HG02970 (cell line): ENCODE measurements at regions not wholly inside any gene's neighbourhood (a gene's known extent, or its start where the extent isn't known, plus 50 kb on each side); places are given as distances from the start of the nearest gene placed in this dataset.

Experiments
- ATAC-seq: cut with Tn5 transposase; IDR thresholded peaks from one replicate; pipeline ENCODE4 v1.9.1; 2021; ENCODE audit warnings: mild to moderate bottlenecking, moderate library complexity, moderate number of reproducible peaks; ENCODE audit not compliant: unreplicated experiment, low FRiP score

- no peak for ATAC-seq
Observed at GRCh38 chr12:68446901-68447796, 115.0 kb upstream of the MDM1 start.

GRCh38 chr12:68447797-68448260 is 115.7 kb upstream of the MDM1 start:
- ATAC-seq: no peak

DNA sequence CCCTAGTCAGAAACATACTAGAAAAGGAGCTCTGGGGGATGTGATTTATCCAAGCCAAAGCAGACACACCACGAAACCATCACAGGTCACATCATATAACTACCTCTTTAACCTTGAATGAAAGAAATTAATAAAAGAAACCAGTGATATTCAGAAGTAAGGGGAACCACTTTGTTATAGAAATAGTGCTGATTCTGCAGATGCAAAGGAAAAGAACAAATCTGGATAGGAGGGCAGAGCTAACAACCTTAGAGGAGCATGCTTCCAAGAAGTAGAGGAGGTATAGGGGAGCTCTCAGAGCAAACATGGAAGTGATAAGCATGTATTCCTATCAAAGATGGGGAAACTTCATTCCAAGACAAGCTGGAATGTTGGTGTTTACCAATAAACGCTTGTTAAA is 117.0 kb upstream of the MDM1 start:
- no peak for ATAC-seq

DNA sequence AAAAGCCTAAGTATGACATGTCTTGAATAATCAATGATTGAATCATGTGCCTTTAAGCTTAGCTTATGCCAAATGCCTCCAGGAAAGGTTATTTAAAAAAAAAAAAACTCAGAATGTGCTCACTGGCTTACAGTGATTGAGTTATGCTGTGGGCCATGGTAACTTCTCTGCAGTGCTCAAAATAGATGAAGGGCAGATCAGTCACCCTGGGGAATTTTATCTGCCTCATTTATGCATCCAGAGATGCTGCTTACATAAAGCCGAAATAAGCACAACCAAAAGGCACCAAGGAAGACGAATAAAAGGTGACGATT is 118.7 kb upstream of the MDM1 start:
- ATAC-seq: no peak

- peak; percentile 63 for ATAC-seq
Observed at GRCh38 chr12:68451261-68452077, 119.3 kb upstream of the MDM1 start.

- no peak for ATAC-seq
Observed at GRCh38 chr12:68452078-68452715, 120.0 kb upstream of the MDM1 start.

- no peak for ATAC-seq
Observed at GRCh38 chr12:68453278-68453677, 121.1 kb upstream of the MDM1 start.

- ATAC-seq: no peak
Observed at GRCh38 chr12:68453876-68454275, 121.7 kb upstream of the MDM1 start.

DNA sequence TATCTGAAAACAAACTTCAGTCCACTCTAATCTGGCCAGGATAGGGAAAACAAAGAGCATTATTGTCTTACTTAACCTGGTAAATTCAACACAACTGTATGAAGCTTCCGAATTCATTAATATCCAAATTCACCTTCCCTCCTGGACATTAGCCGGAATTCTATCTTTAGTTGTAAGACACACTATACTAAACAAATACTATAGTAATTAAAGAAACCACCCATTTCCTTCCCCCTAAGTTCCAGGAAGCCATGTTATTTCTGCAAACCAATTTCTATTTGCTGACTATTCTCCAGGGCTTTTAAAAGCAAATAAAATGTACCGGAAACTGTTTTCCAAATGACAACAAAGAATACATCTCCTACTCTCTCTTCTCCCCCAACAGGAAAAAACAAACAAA is 122.7 kb upstream of the MDM1 start:
- ATAC-seq: no peak

DNA sequence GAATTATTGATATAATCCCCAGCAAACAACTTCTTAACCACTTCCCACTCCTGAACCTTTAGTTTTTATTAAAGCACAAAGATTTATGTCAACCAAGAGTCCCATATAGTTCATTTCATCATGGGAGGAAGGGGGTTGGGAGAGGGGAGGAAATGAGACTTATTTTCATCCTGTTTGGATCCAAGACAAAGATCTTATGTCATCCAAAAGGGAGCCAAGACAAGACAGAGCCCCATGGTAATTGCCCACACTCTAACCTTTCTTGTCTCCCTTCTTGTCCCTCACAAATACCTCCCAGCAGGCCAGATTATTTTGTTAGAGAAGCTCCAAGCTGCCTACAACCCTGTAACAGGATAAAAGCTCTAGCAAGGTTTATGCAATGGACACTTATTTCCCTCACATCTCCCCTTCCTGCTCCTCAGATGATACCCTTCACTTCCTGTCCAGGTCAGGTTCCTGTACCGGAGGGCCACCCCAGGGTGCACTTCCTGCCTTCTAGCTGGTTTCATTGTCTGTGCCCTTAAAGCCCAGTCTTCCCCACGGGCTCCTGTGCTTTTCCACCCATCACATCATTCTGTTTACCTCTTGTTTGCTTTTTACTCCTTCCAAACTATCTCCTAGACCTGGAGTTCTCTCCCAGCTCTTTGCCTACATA is 123.7 kb upstream of the MDM1 start:
- ATAC-seq: no peak

DNA sequence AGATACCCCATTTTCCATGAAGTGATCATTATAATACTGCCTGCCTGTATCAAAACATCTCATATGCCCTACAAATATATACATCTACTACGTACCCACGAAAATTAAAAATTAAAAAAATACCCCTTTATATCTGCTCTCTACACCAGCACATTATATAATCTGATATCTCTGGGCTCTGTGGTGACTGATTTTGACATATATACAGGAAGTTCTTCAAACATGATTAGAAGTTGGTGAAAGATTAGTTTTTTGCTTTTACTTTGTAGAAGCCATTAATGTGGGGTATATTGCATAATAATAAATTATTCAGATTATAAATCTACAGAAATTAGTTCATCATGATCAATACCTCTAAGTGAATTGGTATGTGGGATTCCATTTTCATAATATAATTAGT is 126.7 kb upstream of the MDM1 start:
- no peak for ATAC-seq

GRCh38 chr12:68460236-68460635 is 128.1 kb upstream of the MDM1 start:
- ATAC-seq: no peak

DNA sequence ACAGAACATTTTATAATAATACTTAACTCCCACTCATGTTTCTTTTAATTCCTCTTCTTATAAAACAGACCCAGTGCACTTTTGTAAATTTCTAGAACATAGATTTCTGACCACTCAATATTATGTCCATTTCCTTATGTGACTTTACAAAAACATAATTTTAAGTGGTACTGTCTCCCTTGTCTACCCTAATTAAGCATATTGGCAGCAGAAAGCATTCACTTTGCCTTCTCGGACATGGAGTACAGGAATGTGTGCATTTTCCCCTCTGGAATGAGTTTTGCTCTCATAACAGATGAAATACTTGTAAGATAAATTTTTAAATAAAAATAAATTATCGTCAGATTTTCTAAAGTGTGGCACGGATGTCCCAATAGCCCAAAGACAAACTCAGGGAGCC is 129.5 kb upstream of the MDM1 start:
- ATAC-seq: no peak

DNA sequence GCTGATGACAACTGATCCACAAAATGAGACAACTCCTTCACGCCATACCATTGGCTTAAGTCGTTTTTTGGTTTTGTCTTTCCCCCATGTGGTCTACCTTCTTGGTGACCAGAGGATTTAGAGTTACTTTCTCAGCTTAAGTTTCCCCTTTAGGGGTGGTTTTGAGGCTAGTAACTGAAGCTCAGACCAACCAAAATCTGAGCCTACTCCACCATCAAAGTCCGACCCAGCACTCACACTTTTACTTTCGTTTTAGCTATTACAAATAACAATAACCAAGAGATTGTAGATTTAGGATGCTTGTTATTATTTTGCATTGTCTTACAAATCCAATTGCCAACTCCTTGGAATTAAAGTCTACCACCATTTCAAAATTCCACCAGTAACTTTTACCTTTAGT is 130.6 kb upstream of the MDM1 start:
- no peak for ATAC-seq

GRCh38 chr12:68465227-68465626 is 133.1 kb upstream of the MDM1 start:
- no peak for ATAC-seq

- no peak for ATAC-seq
Observed at GRCh38 chr12:68467514-68467913, 135.4 kb upstream of the MDM1 start.

- ATAC-seq: no peak
Observed at GRCh38 chr12:68468036-68468435, 135.9 kb upstream of the MDM1 start.

DNA sequence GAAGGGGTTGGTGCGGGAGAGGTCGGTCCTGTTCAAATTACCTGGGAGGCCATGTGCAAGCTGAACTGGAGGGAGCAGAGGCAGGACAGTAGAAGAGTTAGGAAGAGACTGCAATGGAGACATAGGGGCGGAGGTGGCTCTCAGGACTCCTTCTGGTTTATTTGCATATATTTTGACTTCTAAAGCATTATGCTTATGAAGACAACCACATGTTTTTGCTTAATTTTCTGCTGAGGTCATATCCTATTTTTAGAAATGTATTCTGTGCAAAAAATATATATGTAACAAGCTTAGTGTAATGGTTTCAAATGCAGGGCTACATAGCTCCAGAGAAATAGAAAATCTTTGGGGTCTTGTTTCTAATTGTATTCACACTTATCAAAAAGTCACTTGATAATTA is 137.0 kb upstream of the MDM1 start:
- no peak for ATAC-seq

DNA sequence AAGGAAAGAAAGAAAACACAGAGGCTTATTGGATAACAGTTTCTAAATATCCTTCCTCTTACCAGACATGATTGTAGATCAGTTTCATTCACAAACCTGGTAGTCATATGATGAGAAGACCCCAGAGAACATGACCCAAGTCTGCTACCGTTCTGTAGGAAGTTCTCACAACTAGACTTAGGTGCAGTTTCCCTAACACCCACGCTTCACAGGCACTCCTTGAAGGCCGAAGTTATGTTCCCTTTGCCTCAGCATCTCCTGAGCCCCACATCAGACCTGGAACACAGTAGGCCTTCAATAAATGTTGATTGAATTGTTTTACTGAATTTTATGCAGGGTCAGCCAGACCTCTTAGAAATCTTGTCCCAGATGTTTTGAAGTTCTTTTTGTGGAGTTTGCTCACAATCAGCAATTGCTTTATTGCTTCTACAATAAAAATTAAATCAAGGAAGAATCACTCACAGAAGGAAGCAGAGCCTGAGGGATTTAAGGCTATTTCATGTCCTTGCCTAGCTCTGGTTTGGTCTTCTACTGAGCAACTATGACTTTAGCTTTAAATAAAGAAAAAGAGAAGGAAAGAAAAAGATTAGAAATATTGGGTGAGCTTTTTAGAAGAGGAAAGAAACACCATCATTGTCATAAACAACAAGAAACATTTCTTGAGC is 138.6 kb upstream of the MDM1 start:
- ATAC-seq: no peak
